Mucosa of gallbladder (tissue), 1 donor: ENCODE measurements at regions not wholly inside any gene's neighbourhood (a gene's known extent, or its start where the extent isn't known, plus 50 kb on each side); places are given as distances from the start of the nearest gene placed in this dataset.
"Not testable (repeated sequence)": the region's sequence is repeated elsewhere in the genome, so short reads cannot be mapped to it uniquely, and the experiment has no call there.

ENCODE experiments used
- DNase-seq: peaks from one replicate; pipeline ENCODE4 v3.0.0-alpha.2; 2020; ENCODE audit warnings: low spot score
- donor health status: DM: no; HTN: no; CAD: no.

DNA sequence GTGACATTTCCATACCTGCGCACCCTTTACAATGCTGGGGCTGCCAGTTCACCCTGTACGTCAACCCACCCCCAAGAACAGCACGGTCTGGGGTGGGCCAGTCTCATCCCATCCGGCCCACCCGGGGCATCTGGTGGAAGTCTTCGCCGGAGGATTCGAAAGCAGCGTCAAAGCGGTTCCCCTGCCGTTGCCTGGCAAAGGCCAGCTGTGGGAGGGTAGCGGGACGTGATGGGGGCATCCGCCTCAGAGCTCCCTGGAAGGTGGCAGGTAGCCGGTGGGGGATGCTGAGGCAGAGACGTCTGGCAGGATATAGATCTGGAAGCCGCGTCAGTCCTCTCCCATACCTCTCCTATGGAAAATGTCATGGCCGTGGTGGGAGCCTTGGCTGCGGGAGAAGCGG is 749.1 kb upstream of the DEFB115 start:
- DNase-seq = not testable (repeated sequence)

DNA sequence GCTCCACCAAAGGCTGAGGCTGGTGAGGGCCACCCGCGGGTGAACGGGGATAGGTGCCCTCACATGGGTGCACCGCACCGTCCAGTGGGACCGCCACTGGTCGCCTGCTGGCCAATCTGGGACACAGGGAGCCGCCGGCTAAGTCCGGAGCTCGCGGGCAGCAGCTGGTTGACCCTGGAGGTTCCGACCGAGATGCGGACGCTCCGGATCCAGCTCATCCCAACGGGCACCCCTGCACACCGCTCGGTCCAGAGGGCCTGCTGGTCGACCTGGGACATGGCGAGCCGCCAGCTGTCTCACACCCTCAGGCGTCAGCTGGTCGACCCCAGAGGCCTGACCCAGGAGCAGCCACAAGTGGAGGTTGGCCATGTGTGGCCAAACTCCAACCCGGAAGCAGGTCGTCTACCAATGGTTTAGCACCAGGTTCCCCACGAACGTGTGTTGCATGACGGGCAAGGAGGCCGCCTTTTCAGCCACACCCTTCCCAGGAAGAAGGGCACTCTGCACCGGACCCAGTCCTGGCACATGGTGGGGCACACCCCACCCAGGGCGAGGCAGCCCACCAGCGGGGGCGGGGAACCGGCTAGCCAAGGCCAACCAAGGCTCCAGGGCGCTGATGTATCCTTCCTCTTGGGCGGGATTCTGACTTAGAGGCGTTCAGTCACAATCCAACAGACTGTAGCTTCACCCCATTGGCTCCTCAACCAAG is 746.0 kb upstream of the DEFB115 start:
- no peak for DNase-seq

DNA sequence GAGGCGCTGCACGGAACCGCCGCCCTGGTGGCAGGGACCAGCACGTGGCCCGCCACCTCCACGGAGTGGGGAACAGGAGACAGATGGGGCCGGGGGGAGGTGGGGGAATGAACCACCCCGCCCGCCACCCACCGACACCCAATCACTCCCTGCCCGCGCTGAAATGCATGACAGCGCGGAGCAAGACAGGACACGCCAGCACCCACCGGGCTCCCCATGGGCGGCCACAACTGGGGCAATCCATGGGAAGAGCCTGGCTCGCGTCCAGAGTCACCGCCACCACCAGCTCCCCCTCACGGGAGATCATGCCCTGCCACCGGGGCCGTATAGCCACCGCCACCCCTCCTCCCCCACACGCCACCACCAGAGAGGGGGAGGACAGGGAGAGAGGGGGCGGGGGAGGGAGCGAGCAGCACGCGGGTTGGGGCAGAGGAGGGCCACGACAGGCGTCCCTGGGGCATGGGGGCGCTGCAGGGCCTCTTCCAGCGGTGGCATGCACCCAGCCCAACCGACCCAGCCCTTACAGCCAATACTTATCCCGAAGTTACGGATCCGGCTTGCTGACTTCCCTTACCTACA is 744.3 kb upstream of the DEFB115 start:
- no peak for DNase-seq

DNA sequence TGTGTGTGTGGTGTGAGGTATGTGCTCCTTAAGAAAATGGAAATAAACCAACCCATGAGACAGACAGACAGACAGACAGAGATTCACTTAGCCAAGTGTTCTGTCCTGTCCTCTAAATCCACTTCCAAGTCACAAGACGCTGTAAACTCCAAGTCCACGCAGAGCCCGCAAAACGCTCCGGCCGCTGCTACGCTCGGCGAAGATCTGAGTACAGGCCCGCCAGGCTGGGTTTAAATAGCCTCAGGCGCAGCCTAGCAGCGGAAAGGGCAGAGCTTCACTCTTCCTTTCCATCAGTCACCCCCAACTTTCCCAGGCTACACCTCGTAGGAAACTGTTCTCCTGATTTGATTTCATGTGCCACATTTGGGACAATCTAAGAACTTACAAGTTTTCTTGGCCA is 741.5 kb upstream of the DEFB115 start:
- not testable (repeated sequence) for DNase-seq

DNA sequence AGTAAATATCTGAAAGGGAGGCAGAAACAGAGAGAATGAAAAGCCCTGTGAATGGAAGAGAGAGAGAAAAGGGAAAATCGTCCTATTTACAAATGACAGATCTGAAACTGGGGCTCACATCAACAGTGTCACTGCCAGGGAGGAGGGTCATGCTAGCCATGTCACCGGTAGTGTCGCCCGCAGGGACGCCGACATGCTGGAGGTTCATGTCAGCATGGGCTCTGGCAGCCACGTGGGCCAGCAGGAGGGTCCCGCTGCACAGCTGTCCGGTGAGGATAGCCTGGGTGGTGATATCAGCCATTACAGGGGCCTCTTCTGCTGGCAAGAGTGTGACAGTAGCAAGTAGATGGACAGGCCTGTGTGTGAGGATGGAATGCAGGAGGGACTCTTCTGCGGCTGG is 738.6 kb upstream of the DEFB115 start:
- not testable (repeated sequence) for DNase-seq

DNA sequence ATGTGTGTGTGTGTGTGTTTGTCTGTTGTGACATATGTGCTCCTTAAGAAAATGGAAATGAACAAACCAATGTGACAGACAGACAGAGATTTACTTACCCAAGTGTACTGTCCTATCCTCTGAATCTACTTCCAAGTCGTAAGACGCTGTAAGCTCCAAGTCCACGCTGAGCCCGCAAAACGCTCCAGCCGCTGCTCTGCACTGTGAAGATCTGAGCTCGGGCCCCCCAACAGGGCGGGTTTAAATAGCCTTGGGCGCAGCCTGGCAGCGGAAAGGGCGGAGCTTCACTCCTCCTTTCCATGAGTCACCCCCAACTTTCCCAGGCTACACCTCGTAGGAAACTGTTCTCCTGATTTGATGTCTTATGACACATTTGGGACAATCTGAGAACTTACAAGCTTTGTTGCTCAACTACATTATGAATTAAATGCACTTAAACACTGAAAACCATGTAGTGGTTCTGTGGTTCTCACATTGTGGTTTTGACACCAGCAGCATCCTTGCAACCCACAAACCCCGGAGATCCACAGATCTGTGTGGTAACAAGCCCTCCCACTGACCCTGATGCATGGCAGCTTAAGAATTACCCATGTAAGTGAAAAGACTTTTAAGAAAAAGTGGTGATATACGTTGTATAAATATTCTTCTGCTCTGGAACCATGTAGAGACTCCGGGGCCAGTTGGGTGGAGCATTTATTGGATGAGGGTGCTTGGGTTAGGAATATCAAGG is 735.6 kb upstream of the DEFB115 start:
- DNase-seq = not testable (repeated sequence)

DNA sequence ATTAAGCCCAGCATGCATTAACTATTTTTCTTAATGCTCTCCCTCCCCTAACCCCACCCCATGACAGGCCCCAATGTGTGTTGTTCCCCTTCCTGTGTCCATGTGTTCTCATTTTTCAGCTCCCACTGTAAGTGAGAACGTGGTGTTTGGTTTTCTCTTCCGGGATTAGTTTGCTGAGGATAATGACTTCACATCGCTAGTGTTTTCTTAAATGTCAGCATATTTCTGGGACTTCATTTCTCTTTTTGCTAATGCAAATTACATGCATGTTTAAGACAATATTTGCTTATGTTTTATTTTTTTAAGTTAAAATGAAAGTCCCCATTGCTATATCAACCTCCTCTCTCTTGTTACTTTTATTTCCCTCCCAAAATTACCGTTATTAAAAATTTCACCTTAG is 733.3 kb upstream of the DEFB115 start:
- DNase-seq = not testable (repeated sequence)

DNA sequence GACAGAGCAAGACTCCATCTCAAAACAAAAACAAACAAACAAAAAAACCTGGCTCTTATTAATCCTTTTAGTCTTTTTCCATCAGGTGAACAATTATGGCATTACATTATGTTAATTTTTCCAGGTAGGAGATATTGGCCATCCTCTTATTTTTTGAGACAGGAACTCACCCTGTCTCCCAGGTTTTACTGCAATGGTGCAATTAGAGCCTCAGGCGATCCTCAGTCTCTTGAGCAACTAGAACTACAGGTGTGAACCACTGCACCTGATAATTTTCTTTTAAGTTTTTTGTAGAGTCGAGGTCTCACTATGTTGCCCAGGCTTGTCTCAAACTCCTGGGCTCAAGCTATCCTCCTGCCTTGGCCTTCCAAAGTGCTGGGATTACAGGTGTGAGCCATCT is 732.7 kb upstream of the DEFB115 start:
- DNase-seq = not testable (repeated sequence)

DNA sequence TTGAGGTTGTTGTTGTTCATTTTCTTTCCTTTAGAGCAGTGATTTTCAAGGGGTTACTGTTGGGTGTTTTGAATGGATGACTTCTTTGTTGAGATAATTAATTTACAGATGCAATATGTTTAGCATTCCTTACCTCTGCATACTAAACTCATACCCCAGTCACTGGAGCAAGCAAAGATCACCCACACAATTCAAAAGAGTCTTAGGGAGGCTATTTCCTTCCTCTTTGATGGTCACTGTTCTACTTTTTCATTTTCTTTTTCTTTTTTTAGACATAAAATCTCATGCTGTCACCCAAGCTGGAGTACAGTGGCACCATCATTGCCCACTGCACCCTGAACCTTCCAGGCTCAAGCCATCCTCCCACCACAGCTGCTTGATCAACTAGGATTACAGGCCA is 723.8 kb upstream of the DEFB115 start:
- not testable (repeated sequence) for DNase-seq

DNA sequence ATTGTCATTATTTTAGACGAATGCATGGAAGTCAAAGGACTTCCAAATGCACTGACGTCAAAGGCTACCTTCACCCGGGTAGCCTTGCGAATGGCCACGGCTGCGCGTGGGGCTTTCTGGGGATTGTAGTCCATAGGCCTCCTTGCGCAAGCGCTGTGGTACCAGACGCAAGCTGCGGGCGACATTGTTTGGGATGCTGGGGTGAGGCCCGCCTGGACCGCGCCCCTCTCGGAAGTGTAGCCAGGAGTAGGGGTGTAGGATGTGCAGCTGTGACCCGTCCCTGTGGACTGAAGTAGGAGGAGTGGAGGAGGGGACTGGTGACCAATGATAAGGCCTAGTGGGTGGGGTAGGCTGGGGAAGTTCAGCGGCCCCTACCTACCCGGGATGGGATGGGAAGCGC is 720.0 kb upstream of the DEFB115 start:
- DNase-seq = not testable (repeated sequence)

DNA sequence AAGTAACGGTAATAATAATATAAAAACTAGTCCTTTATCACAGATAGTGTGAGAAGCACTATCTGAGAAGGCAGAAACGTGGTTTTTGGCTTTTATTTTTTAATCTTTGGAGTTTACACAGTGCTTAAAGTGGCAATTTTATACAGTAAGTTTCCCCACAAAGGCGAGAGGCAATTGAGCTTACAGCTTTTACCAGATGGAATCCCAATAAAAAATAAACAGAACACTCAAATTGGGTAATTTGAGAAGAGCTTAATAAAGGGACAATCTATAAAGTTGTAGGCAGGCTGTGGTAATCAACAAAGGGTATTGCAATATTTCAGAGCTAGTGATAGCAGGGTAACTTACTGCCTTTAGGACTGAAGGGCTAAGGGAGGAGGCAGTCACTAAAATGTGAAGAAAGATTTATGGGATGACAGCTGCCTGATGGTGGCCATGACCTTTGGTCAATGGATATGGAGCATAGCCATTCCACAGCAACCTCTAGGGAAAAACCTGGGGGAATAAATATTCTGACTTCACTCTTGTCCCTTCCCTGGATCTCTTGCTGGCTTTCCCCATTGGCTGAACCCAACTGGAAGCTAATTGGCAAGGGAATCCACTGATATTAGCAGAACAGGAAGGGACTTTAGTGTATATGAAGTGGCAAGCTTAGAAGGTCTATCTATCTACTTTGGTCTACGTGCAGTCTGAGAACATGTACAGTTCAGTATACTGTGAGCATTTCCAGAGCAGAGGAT is 717.0 kb upstream of the DEFB115 start:
- not testable (repeated sequence) for DNase-seq

DNA sequence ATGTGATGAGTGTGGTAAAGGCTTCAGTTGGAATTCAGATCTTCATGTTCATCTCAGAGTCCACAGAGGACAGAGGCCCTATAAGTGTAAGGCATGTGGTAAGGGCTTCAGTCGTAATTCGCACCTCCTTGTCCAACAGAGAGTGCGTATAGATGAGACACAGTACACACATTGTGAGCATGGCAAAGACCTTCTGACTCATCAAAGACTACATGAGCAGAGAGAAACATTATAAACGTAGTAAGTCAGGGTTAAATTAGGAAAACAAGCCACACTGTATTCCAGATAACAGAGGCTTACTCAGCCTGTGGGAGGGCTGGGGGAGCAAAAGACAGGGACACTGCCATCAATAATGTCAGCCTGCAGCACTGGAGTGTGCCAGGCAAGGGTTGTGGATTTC is 706.2 kb upstream of the DEFB115 start:
- DNase-seq = not testable (repeated sequence)

DNA sequence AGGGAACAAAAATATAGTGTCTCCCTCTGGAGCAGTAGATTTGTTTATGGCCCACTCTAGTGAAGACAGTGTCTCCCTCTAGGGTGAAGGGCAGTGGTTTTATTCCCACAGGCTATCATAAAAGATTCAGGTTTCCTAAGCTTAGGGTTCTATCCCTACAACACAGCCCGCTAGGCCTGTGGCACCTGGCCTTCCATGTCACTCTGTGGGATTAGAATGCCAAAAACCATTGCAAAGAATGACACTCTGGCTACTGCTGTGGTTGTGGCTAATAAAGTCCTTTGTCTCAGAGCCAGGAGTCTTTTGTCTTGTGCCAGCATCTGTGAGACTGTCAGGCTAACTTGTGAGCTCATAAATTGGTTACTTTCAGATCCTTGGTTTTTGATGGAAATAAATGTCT is 700.7 kb upstream of the DEFB115 start:
- DNase-seq = not testable (repeated sequence)

DNA sequence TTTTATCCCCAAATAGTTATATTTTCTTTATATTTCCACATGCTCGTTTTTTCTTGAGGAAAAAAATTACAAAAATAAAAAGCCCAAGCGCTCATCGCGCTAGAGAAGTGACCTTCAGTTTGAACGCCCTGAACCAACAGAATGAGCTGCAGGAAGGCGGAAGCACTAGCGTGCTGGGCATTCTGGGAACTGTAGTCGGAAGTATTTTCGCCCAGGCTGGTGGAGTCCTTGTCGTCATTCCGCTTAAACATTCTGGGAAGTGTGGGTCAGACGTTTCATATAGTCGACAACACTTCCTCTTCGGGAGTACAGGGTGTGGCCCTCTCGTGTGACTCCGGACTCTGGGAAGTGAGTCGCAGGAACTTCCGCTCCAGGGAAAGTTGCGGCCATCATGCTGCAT is 692.4 kb upstream of the DEFB115 start:
- not testable (repeated sequence) for DNase-seq

DNA sequence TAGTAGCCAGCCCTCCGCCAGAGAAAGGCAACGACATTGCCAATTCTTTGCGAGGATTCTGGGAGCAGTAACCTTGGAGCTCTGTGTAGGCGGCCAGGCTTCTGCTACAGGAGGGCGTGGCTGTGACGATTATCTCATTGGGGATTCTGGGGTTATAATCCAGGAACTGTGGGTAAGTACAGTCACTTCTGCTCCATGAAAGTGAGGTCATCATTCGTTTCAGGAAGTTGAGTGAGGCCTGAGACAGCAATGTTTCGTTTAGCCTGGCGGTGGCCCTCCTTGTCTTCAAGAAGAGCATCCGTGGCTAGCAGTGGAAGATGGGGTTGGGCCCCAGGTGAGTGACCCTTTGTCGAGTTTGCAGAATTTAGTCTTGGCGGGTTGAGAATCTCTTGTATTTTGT is 687.6 kb upstream of the DEFB115 start:
- not testable (repeated sequence) for DNase-seq

DNA sequence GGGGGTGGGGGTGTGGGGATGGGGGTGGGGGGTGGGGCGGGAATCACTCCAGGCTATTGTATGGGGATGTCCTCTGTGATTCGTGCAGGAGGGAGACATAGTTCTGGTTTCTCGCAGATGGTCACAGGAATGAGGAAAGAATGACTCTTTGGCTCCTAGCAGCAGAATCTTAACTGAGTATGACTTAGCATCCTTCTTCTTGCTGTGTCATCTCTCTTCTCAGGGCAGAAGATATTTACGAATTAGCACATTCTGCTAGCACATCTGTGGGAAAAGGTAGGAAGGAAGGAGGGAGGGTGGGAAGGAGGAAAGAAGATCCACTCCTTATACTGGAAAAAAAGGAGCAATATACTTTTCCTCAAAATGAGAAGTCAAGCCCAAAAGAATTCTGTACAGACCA is 686.8 kb upstream of the DEFB115 start:
- not testable (repeated sequence) for DNase-seq

DNA sequence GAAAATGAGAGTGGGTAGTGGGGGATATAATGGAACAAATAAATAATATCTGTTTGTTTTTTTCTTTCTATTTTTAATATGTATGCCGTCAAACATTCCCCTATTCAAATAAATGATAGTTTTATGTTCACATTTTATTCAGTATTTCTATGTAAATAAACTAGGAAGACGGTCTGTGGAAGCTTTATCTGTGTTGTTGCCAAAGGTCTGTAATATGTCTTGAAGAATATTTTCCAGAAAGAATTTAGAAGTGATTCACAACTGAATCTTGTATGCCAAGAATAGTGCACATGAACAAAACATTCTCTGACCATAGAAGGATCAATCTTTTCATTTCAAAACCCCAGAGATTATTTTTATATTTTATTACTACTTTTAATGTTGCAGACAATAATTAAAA is 683.1 kb upstream of the DEFB115 start:
- not testable (repeated sequence) for DNase-seq

DNA sequence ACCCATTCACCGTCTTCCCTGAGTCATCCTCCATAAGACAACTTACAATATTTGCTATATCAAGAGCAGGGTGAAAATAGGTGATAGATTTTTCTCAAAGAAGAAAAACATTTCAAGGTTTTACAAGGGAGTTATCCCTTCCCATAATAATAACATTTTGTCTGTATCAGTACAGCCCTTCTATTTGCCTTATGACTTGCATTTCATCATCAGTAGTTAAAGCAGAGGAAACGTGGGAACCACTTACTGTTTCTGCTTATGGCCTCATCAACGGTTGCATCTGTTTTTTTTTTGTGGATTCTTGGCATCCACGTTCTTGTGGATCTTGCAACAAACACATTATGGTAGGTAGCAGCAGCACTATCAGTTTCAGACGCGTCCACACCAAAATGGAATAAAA is 678.4 kb upstream of the DEFB115 start:
- DNase-seq = not testable (repeated sequence)

DNA sequence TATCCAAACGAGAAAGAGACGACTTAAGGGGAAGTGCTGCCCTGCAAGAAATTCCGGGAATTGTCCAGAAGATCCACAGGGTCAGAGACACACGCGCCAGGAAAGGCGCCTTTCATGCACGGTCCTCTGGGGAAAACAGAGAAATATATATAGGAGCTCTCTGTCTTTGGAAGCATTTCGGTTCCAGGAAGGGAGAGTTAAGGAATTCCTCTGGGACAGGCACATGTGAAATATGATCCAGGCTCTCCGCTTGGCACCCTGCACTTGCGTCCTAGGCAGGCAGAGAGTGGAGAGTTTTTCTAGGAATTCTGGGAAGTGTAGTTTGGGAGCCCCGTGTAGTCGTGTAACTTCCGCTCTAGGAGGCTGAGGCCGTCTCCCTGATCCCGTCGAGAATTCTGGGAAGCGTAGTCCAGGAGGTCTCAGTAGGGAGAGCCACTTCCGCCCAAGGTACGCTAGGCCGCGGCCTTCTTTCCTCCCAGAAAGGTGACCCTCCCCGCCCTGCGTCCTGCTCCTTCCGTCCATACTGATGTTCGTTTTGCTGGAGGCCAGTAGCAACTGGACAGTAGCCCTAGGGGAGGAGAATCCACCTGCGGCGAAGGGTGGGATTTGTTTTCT is 677.5 kb upstream of the DEFB115 start:
- peak; percentile 77 for DNase-seq

DNA sequence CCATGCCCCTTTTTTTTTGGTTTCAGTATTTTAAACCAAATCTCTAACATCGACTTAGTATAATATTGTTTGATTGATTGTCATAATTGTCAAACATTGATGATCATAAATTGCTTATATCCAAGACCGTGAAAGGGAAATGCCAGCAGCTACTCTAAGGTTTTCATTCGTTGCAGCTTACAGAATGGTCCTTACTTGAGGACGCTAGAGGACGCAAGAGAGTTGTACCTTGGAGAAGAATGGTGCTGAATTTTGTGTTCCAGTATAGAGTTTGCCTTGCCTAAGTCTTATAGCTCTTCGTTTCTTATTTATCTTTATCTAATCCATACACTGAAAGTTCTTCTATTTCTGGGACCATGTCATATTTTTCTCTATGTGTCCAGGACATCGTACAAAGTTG is 675.6 kb upstream of the DEFB115 start:
- DNase-seq = not testable (repeated sequence)

DNA sequence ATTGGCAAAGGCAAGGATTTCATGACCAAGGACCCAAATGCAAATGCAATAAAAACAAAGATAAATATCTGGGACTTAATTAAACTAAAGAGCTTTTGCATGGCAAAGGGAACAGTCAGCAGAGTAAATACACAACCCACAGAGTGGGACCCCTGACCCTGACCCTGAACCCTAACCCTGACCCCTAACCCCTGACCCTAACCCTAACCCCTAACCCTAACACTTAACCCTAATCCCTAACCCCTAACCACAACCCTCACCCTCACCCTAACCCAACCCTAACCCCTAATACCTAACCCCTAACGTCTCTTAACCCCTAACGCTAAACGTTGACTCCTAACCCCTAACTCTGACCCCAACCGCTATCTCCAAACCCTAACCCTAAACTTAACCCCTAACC is 673.1 kb upstream of the DEFB115 start:
- DNase-seq = not testable (repeated sequence)
